Keratinocyte (primary cell): ENCODE measurements at regions not wholly inside any gene's neighbourhood (a gene's known extent, or its start where the extent isn't known, plus 50 kb on each side); places are given as distances from the start of the nearest gene placed in this dataset.

ENCODE experiments used
- DNase-seq: peaks from one replicate; pipeline ENCODE4 v3.0.0-alpha.2; 2011; ENCODE audit warnings: low read depth, missing footprints, low spot score
- FAIRE-seq: peaks from 2 replicates; lab custom pipeline; 2011; peaks lifted over from hg19 to GRCh38; lab: Jason Lieb, UNC
- H2AFZ ChIP-seq: 2 replicates; pipeline ENCODE4 v1.6.0; 2012; ENCODE audit warnings: low read length, control low read depth, inconsistent platforms; ENCODE audit not compliant: control insufficient read depth
- H3K27ac ChIP-seq: 2 replicates; pipeline ENCODE4 v1.5.1; 2011; ENCODE audit warnings: low read length; ENCODE audit not compliant: control insufficient read depth, insufficient read depth
- H3K27me3 ChIP-seq: 3 replicates; pipeline ENCODE4 v1.6.0; 2011; ENCODE audit warnings: low read length; ENCODE audit not compliant: control insufficient read depth, insufficient read depth; ENCODE audit errors: extremely low read depth
- H3K36me3 ChIP-seq, 2 experiments: 2 replicates in 1 of 2; 3 replicates in 1 of 2; pipeline ENCODE4 v1.5.1; 2011; ENCODE audit warnings: low read length in 2 of 2, mild to moderate bottlenecking in 1 of 2; ENCODE audit not compliant: control insufficient read depth in 2 of 2, insufficient read depth in 2 of 2; ENCODE audit errors: extremely low read depth in 1 of 2
- H3K4me1 ChIP-seq: 3 replicates; pipeline ENCODE4 v1.5.1; 2011; ENCODE audit warnings: low read length; ENCODE audit not compliant: control insufficient read depth, insufficient read depth; ENCODE audit errors: extremely low read depth
- H3K4me2 ChIP-seq: 3 replicates; pipeline ENCODE4 v1.6.0; 2011; ENCODE audit warnings: low read depth, low read length; ENCODE audit not compliant: control insufficient read depth, insufficient read depth; ENCODE audit errors: extremely low read depth
- H3K4me3 ChIP-seq, 3 experiments: fragments of 200-600 bp in 1 of 3; sonication (generic) in 1 of 3; 2 replicates in 2 of 3; 3 replicates in 1 of 3; pipeline ENCODE4 v1.5.1; 2011 to 2016; ENCODE audit warnings: low read length in 3 of 3, mild to moderate bottlenecking in 3 of 3, control low read depth in 2 of 3, inconsistent platforms in 1 of 3, low read depth in 1 of 3, mixed read lengths in 1 of 3, mixed run types in 1 of 3, moderate library complexity in 1 of 3; ENCODE audit not compliant: control insufficient read depth in 2 of 3, insufficient read depth in 2 of 3; ENCODE audit errors: extremely low read depth in 1 of 3
- H3K79me2 ChIP-seq: 2 replicates; pipeline ENCODE4 v1.6.0; 2012; ENCODE audit warnings: low read length; ENCODE audit not compliant: control insufficient read depth, insufficient read depth
- H3K9ac ChIP-seq: 3 replicates; pipeline ENCODE4 v1.6.0; 2011; ENCODE audit warnings: low read length; ENCODE audit not compliant: control insufficient read depth, insufficient read depth; ENCODE audit errors: extremely low read depth
- H3K9me1 ChIP-seq: 3 replicates; pipeline ENCODE4 v1.6.0; 2011; ENCODE audit warnings: low read length; ENCODE audit not compliant: control insufficient read depth, insufficient read depth; ENCODE audit errors: extremely low read depth
- H3K9me3 ChIP-seq: 2 replicates; pipeline ENCODE4 v1.5.1; 2012; ENCODE audit warnings: low read depth, low read length; ENCODE audit not compliant: control insufficient read depth
- H4K20me1 ChIP-seq: 3 replicates; pipeline ENCODE4 v1.6.0; 2011; ENCODE audit warnings: low read length; ENCODE audit not compliant: control insufficient read depth, insufficient read depth; ENCODE audit errors: extremely low read depth
- EZH2 ChIP-seq: IDR thresholded peaks from one replicate; pipeline ENCODE4 v1.6.1; 2012; ENCODE audit warnings: inconsistent platforms, mild to moderate bottlenecking, low read length, moderate library complexity
- dilution Hi-C: fragments of 300-500 bp; cut with MboI; formaldehyde crosslinking; loops from one replicate; pipeline ENCODE4 v1.7.0; 2020; ENCODE audit warnings: low sequenced_read_pairs; ENCODE audit not compliant: extremely low pct_ligation_motif_present
- TF ChIP-seq, protein P1 (sequence below), 3 experiments: IDR thresholded peaks in 1 of 3; conservative IDR thresholded peaks in 1 of 3; optimal IDR thresholded peaks in 1 of 3; 2 replicates in 2 of 3; 3 replicates in 1 of 3; pipeline versions ENCODE3 to v1.5.1; 2011; ENCODE audit warnings: low read length in 3 of 3, mild to moderate bottlenecking in 3 of 3, moderate library complexity in 2 of 3, control low read depth in 1 of 3, inconsistent platforms in 1 of 3; ENCODE audit not compliant: insufficient read depth in 2 of 3; ENCODE audit errors: extremely low read depth in 1 of 3

DNA sequence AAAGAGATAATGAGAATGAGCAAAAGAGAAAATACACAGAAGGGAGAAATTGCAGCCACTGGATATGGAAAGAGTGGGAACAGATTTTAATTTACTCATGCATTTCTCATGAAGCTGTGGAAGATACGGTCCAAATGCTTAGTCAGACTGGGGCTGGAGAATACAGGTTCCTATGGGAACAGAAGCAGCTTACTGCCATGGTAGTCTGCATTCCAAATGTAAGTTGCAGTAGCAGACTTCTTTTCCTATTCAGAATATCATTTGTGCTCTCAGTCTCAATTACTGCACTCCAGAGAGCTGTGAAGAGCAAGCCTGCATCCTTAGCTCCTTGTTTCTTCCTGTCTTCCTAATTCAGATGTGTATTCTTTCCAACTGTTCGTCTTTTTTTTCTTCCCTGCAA lies 190.8 kb upstream of the TMEM196 start:
- FAIRE-seq: peak; percentile 64
- Histone ChIP-seq H3K9me3 (no peaks in the 10 kb centered on the region), H3K79me2 (no peaks in the 10 kb centered on the region), H3K9ac (no peak overlapping the region), H3K27ac (no peak overlapping the region), H3K36me3 (no peaks in the 10 kb centered on the region), H3K4me2 (no peak overlapping the region), H2AFZ (no peak overlapping the region), H4K20me1 (no peaks in the 10 kb centered on the region), H3K4me1 (peaks cover 9% of the 10 kb centered on the region), H3K27me3 (no peaks in the 10 kb centered on the region), H3K9me1 (no peaks in the 10 kb centered on the region), H3K4me3 (no peak overlapping the region)
- dilution Hi-C loops: no loop called here
- DNase-seq: no peak
- TF ChIP-seq EZH2: no peak
- TF ChIP-seq, protein P1, sequence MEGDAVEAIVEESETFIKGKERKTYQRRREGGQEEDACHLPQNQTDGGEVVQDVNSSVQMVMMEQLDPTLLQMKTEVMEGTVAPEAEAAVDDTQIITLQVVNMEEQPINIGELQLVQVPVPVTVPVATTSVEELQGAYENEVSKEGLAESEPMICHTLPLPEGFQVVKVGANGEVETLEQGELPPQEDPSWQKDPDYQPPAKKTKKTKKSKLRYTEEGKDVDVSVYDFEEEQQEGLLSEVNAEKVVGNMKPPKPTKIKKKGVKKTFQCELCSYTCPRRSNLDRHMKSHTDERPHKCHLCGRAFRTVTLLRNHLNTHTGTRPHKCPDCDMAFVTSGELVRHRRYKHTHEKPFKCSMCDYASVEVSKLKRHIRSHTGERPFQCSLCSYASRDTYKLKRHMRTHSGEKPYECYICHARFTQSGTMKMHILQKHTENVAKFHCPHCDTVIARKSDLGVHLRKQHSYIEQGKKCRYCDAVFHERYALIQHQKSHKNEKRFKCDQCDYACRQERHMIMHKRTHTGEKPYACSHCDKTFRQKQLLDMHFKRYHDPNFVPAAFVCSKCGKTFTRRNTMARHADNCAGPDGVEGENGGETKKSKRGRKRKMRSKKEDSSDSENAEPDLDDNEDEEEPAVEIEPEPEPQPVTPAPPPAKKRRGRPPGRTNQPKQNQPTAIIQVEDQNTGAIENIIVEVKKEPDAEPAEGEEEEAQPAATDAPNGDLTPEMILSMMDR (optimal IDR thresholded peaks at IDR 0.05 in 1 of 3, IDR thresholded peaks at IDR 0.05 in 1 of 3, conservative IDR thresholded peaks at IDR 0.05 in 1 of 3; ENCODE audit: extremely low read depth in 1 of 3, insufficient read depth in 2 of 3, low read length in 3 of 3): no peak

DNA sequence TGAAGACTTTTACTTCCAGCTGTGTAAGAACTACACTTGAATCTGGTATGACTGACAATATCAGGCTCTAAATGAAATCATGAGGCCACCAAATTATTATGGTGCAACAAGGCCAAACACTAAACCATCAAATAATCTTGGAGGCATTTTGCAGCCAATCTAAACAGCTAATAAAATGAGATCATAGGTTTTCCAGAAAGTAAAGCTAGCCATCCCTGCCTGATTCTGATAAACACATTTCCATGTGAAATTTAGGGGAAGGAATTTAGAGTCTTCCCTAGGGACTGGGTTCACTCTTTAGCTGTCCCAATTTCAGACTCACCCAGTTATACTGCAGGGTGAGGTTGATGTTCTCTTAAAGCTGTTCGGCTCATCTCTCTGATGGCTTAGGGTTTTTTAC lies 190.3 kb upstream of the TMEM196 start:
- Histone ChIP-seq H3K9me1 (no peaks in the 10 kb centered on the region), H3K27me3 (no peaks in the 10 kb centered on the region), H3K4me2 (no peak overlapping the region), H3K4me1 (peaks cover 13% of the 10 kb centered on the region), H2AFZ (no peak overlapping the region), H4K20me1 (no peaks in the 10 kb centered on the region), H3K4me3 (no peak overlapping the region), H3K9me3 (no peaks in the 10 kb centered on the region), H3K36me3 (no peaks in the 10 kb centered on the region), H3K9ac (no peak overlapping the region), H3K27ac (no peak overlapping the region), H3K79me2 (no peaks in the 10 kb centered on the region)
- dilution Hi-C loops: no loop called here
- no peak for TF ChIP-seq EZH2
- TF ChIP-seq, protein P1 (optimal IDR thresholded peaks at IDR 0.05 in 1 of 3, IDR thresholded peaks at IDR 0.05 in 1 of 3, conservative IDR thresholded peaks at IDR 0.05 in 1 of 3; ENCODE audit: extremely low read depth in 1 of 3, insufficient read depth in 2 of 3, low read length in 3 of 3): no peak
- DNase-seq: no peak
- FAIRE-seq: no peak
